Neural cell (in vitro differentiated cells): ENCODE measurements at regions not wholly inside any gene's neighbourhood (a gene's known extent, or its start where the extent isn't known, plus 50 kb on each side); places are given as distances from the start of the nearest gene placed in this dataset.

Source experiments
- CTCF ChIP-seq: fragments of 450-650 bp; IDR thresholded peaks from 2 replicates; pipeline ENCODE4 v1.5.1; 2014; ENCODE audit warnings: antibody characterized with exemption, mild to moderate bottlenecking, moderate library complexity; ENCODE audit not compliant: poor library complexity, severe bottlenecking
- EZH2 ChIP-seq: fragments of 200-600, 300-800 bp; shearing (Covaris generic), sonication (generic); IDR thresholded peaks from 2 replicates; pipeline ENCODE4 v1.6.1; 2014; ENCODE audit warnings: antibody characterized with exemption, low read length, borderline replicate concordance, mild to moderate bottlenecking; ENCODE audit not compliant: insufficient read depth, poor library complexity, severe bottlenecking
- TF ChIP-seq, protein P1 (sequence below): IDR thresholded peaks from 2 replicates; pipeline ENCODE4 v1.6.1; 2012; ENCODE audit warnings: borderline replicate concordance

- TF ChIP-seq, protein P1, sequence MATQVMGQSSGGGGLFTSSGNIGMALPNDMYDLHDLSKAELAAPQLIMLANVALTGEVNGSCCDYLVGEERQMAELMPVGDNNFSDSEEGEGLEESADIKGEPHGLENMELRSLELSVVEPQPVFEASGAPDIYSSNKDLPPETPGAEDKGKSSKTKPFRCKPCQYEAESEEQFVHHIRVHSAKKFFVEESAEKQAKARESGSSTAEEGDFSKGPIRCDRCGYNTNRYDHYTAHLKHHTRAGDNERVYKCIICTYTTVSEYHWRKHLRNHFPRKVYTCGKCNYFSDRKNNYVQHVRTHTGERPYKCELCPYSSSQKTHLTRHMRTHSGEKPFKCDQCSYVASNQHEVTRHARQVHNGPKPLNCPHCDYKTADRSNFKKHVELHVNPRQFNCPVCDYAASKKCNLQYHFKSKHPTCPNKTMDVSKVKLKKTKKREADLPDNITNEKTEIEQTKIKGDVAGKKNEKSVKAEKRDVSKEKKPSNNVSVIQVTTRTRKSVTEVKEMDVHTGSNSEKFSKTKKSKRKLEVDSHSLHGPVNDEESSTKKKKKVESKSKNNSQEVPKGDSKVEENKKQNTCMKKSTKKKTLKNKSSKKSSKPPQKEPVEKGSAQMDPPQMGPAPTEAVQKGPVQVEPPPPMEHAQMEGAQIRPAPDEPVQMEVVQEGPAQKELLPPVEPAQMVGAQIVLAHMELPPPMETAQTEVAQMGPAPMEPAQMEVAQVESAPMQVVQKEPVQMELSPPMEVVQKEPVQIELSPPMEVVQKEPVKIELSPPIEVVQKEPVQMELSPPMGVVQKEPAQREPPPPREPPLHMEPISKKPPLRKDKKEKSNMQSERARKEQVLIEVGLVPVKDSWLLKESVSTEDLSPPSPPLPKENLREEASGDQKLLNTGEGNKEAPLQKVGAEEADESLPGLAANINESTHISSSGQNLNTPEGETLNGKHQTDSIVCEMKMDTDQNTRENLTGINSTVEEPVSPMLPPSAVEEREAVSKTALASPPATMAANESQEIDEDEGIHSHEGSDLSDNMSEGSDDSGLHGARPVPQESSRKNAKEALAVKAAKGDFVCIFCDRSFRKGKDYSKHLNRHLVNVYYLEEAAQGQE, result no peak
- TF ChIP-seq CTCF (no peak), EZH2 (no peak)
Measured at GRCh38 chr18:28399781-28400362, 222.9 kb upstream of the CDH2 start.
